Caco-2 (cell line): ENCODE measurements at regions not wholly inside any gene's neighbourhood (a gene's known extent, or its start where the extent isn't known, plus 50 kb on each side); places are given as distances from the start of the nearest gene placed in this dataset.

ENCODE experiments used
- BruUV-seq: library from RNA; stranded (reverse); fragments of 400-500 nt; replicated peaks from 2 replicates; lab custom pipeline; 2021; lab: Mats Ljungman, UMichigan
- CTCF ChIA-PET: fragments of 300-600 bp; sonication (Branson Sonifier 250); formaldehyde crosslinking; loops from one replicate; lab custom pipeline; 2022; ENCODE audit warnings: antibody characterized with exemption; lab: Charles Lee
- POLR2A ChIA-PET: fragments of 300-600 bp; sonication (Branson Sonifier 250); formaldehyde crosslinking; loops from one replicate; lab custom pipeline; 2022; ENCODE audit warnings: antibody characterized with exemption; lab: Charles Lee
- DNase-seq, 2 experiments: peaks; one replicate each; pipeline versions ENCODE4 v3.0.0 to v3.0.0-alpha.2; 2020 to 2022
- H3K27me3 ChIP-seq: replicated peaks from 2 replicates; pipeline ENCODE4 v1.6.0; 2011; ENCODE audit warnings: low read length; ENCODE audit not compliant: control insufficient read depth, insufficient read depth
- H3K36me3 ChIP-seq: 2 replicates; pipeline ENCODE4 v1.5.1; 2011; ENCODE audit warnings: low read length; ENCODE audit not compliant: control insufficient read depth, insufficient read depth
- H3K4me1 ChIP-seq: fragments of 250-450 bp; sonication (Bioruptor Pico); 2 replicates; pipeline ENCODE4 v1.5.1; 2020; ENCODE audit warnings: mild to moderate bottlenecking
- H3K4me3 ChIP-seq: 2 replicates; pipeline ENCODE4 v1.5.1; 2011; ENCODE audit warnings: low read depth, mild to moderate bottlenecking, control low read depth, low read length
- H3K9me3 ChIP-seq: fragments of 250-450 bp; sonication (Bioruptor Pico); 2 replicates; pipeline ENCODE4 v1.5.1; 2020; ENCODE audit warnings: mild to moderate bottlenecking, moderate library complexity
- H3K27ac Mint-ChIP-seq: one replicate; pipeline ENCODE4 v1.8.0; 2022; ENCODE audit warnings: mixed read lengths; ENCODE audit not compliant: unreplicated experiment
- H3K27me3 Mint-ChIP-seq: one replicate; pipeline ENCODE4 v1.8.0; 2022; ENCODE audit warnings: mixed read lengths; ENCODE audit not compliant: insufficient read depth, unreplicated experiment
- H3K36me3 Mint-ChIP-seq: one replicate; pipeline ENCODE4 v1.8.0; 2022; ENCODE audit warnings: mild to moderate bottlenecking, mixed read lengths; ENCODE audit not compliant: insufficient read depth, unreplicated experiment
- H3K4me1 Mint-ChIP-seq: one replicate; pipeline ENCODE4 v1.8.0; 2022; ENCODE audit warnings: low read depth, mixed read lengths; ENCODE audit not compliant: unreplicated experiment
- H3K4me3 Mint-ChIP-seq: one replicate; pipeline ENCODE4 v1.8.0; 2022; ENCODE audit warnings: mild to moderate bottlenecking, moderate library complexity, mixed read lengths; ENCODE audit not compliant: unreplicated experiment
- H3K9me3 Mint-ChIP-seq: one replicate; pipeline ENCODE4 v1.8.0; 2022; ENCODE audit warnings: mixed read lengths; ENCODE audit not compliant: unreplicated experiment
- intact Hi-C: fragments of 100-400 bp; cut with micrococcal nuclease; formaldehyde crosslinking; loops from one replicate; pipeline ENCODE4 v1.10.0; 2022; ENCODE audit not compliant: unreplicated experiment
- TF ChIP-seq, protein P1 (sequence below), 2 experiments: fragments of 200-600 bp in 1 of 2; IDR thresholded peaks; 1 replicate in 1 of 2; 2 replicates in 1 of 2; pipeline versions ENCODE4 v1.5.1 to v1.8.0; 2011 to 2022; ENCODE audit warnings: antibody characterized with exemption in 1 of 2, control low read depth in 1 of 2, inconsistent platforms in 1 of 2, low read depth in 1 of 2, low read length in 1 of 2, mild to moderate bottlenecking in 1 of 2, moderate library complexity in 1 of 2; ENCODE audit not compliant: insufficient read depth in 1 of 2, severe bottlenecking in 1 of 2, unreplicated experiment in 1 of 2

DNA sequence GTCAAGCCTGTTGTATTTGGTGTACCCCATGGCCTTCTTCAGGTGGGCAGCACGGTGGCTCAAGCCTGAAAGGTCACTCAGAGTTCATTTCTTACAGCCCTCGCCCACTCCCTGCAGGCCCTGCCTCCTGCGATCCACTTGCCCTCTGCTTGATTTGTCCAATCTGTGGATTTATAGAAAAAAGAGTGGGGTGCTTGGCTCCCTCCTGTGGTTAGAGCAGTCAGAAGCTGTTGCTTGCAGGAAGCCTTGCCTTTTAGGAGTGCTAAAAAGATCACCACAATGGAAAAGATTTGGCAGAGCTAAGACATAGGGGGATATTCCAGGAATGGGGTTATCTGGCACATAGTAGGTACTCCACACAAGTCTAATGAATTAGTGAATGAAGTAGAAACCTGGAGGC lies 108.0 kb upstream of the TRABD2B start:
- Mint-ChIP-seq H3K27me3 (no peaks in the 10 kb centered on the region), H3K4me1 (no peaks in the 10 kb centered on the region), H3K9me3 (no peaks in the 10 kb centered on the region), H3K36me3 (no peaks in the 10 kb centered on the region), H3K27ac (no peak overlapping the region), H3K4me3 (no peak overlapping the region)
- no peak for DNase-seq
- CTCF ChIA-PET = interaction anchor here (0.6 to 1.0 kb wide), 4 partner anchors 11 to 677 kb away, joined by 3 to 5 read pairs (median 3); partner anchors contain the start of gene TRABD2B
- BruUV-seq = no TSS peak
- Histone ChIP-seq H3K4me1 (no peaks in the 10 kb centered on the region), H3K4me3 (no peak overlapping the region), H3K36me3 (no peaks in the 10 kb centered on the region), H3K9me3 (no peaks in the 10 kb centered on the region), H3K27me3 (no peaks in the 10 kb centered on the region)
- intact Hi-C loops = loop anchor here (1.0 to 10.0 kb wide), 3 partner anchors 157 to 427 kb away; no protein-coding TSS in a partner anchor
- POLR2A ChIA-PET = no interaction called here
- TF ChIP-seq, protein P1, sequence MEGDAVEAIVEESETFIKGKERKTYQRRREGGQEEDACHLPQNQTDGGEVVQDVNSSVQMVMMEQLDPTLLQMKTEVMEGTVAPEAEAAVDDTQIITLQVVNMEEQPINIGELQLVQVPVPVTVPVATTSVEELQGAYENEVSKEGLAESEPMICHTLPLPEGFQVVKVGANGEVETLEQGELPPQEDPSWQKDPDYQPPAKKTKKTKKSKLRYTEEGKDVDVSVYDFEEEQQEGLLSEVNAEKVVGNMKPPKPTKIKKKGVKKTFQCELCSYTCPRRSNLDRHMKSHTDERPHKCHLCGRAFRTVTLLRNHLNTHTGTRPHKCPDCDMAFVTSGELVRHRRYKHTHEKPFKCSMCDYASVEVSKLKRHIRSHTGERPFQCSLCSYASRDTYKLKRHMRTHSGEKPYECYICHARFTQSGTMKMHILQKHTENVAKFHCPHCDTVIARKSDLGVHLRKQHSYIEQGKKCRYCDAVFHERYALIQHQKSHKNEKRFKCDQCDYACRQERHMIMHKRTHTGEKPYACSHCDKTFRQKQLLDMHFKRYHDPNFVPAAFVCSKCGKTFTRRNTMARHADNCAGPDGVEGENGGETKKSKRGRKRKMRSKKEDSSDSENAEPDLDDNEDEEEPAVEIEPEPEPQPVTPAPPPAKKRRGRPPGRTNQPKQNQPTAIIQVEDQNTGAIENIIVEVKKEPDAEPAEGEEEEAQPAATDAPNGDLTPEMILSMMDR (IDR thresholded peaks at IDR 0.05; ENCODE audit: insufficient read depth in 1 of 2, low read depth in 1 of 2, low read length in 1 of 2, severe bottlenecking in 1 of 2, unreplicated experiment in 1 of 2) = peak in 1 of 2 experiments; percentile 24

DNA sequence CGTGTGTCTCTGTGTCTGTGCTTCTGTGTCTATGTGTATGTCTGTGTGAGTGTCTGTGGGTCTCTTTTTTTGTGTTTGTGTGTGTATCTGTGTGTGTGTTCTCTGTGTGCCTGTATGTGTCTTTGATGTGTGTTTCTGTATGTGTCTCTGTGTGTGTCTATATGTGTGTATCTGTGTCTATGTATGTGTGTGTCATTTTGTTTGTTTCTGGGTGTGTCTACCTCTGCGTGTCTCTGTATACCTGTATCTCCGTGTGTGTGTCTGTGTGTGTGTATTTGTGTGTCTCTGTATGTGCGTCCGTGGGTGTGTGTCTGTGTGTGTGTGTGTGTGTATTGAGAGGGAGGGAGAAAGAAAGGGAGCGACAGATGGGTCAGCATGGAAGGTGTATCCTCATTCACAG lies 106.3 kb upstream of the TRABD2B start:
- Histone ChIP-seq H3K9me3 (no peaks in the 10 kb centered on the region), H3K4me1 (no peaks in the 10 kb centered on the region), H3K36me3 (no peaks in the 10 kb centered on the region), H3K27me3 (no peaks in the 10 kb centered on the region), H3K4me3 (no peak overlapping the region)
- no peaks in the 10 kb centered on the region for H3K9me3 Mint-ChIP-seq
- POLR2A ChIA-PET = no interaction called here
- no peaks in the 10 kb centered on the region for H3K27me3 Mint-ChIP-seq
- H3K36me3 Mint-ChIP-seq = no peaks in the 10 kb centered on the region
- CTCF ChIA-PET = no interaction called here
- H3K27ac Mint-ChIP-seq = no peak overlapping the region
- intact Hi-C loops = loop anchor here (10.0 kb wide), 1 partner anchor 391 kb away; no protein-coding TSS in a partner anchor
- H3K4me1 Mint-ChIP-seq = no peaks in the 10 kb centered on the region
- BruUV-seq = no TSS peak
- H3K4me3 Mint-ChIP-seq = no peak overlapping the region
- TF ChIP-seq, protein P1 (IDR thresholded peaks at IDR 0.05; ENCODE audit: insufficient read depth in 1 of 2, low read depth in 1 of 2, low read length in 1 of 2, severe bottlenecking in 1 of 2, unreplicated experiment in 1 of 2) = no peak
- DNase-seq = no peak

DNA sequence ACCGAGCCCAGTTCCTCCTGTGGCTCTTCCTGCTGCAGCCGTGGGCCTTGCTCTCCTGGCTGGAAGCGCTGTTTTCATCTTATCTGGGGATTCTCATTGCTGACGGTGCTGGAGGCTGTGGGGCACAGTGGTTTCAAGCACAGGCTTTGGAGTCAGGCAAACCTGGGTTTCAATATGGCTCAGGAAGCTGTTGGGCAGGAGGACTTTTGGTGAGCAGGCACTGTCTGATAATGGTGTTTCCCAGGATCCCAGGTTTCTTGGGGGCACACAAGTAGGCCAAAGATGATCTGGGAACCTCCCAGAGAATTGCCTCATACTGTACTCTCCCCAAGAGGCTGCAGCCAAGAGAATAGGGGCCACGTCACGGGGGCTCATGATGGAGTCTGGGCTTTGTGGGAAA lies 105.6 kb upstream of the TRABD2B start:
- H3K27me3 ChIP-seq = no peaks in the 10 kb centered on the region
- Mint-ChIP-seq H3K27ac (no peak overlapping the region), H3K9me3 (no peaks in the 10 kb centered on the region), H3K4me1 (no peaks in the 10 kb centered on the region), H3K4me3 (no peak overlapping the region), H3K27me3 (no peaks in the 10 kb centered on the region), H3K36me3 (no peaks in the 10 kb centered on the region)
- H3K4me3 ChIP-seq = no peak overlapping the region
- no TSS peak for BruUV-seq
- no peaks in the 10 kb centered on the region for H3K36me3 ChIP-seq
- no peaks in the 10 kb centered on the region for H3K4me1 ChIP-seq
- H3K9me3 ChIP-seq = no peaks in the 10 kb centered on the region
- CTCF ChIA-PET = no interaction called here
- DNase-seq = no peak
- intact Hi-C loops = loop anchor here (10.0 kb wide), 1 partner anchor 392 kb away; no protein-coding TSS in a partner anchor
- TF ChIP-seq, protein P1 (IDR thresholded peaks at IDR 0.05; ENCODE audit: insufficient read depth in 1 of 2, low read depth in 1 of 2, low read length in 1 of 2, severe bottlenecking in 1 of 2, unreplicated experiment in 1 of 2) = no peak
- POLR2A ChIA-PET = no interaction called here
